Heart left ventricle (tissue), 16 donors: ENCODE measurements at regions not wholly inside any gene's neighbourhood (a gene's known extent, or its start where the extent isn't known, plus 50 kb on each side); places are given as distances from the start of the nearest gene placed in this dataset.

Experiments
- ATAC-seq, 4 donors: fragments of 200-7000 bp; cut with Tn5 transposase; one replicate each; pipeline ENCODE4 v1.9.1; 2020 to 2022; ENCODE audit warnings: moderate library complexity in 4 of 4, mild to moderate bottlenecking in 3 of 4, moderate number of reproducible peaks in 1 of 4
- DNase-seq, 5 donors: peaks; one replicate each; pipeline ENCODE4 v3.0.0-alpha.2; 2020
- H3K27ac ChIP-seq, 12 donors: fragments of 200-600 bp; sonication (generic) in 4 of 12; one replicate each; pipeline versions ENCODE4 v1.5.0 to v1.8.0; 2016 to 2022; ENCODE audit warnings: mild to moderate bottlenecking in 2 of 12
- H3K27me3 ChIP-seq, 9 donors: fragments of 200-600 bp; sonication (generic) in 2 of 9; one replicate each; pipeline versions ENCODE4 v1.5.1 to v1.8.0; 2016 to 2022; ENCODE audit warnings: mild to moderate bottlenecking in 3 of 9
- H3K36me3 ChIP-seq, 9 donors: fragments of 200-600 bp; sonication (generic) in 2 of 9; one replicate each; pipeline versions ENCODE4 v1.5.0 to v1.8.0; 2018 to 2022; ENCODE audit warnings: mild to moderate bottlenecking in 2 of 9
- H3K4me1 ChIP-seq, 12 donors: fragments of 200-600 bp; sonication (generic) in 4 of 12; one replicate each; pipeline versions ENCODE4 v1.5.0 to v1.8.0; 2016 to 2022; ENCODE audit warnings: mild to moderate bottlenecking in 3 of 12
- H3K4me3 ChIP-seq, 12 donors: fragments of 200-600 bp; sonication (generic) in 4 of 12; one replicate each; pipeline versions ENCODE4 v1.5.0 to v1.8.0; 2017 to 2022; ENCODE audit warnings: mild to moderate bottlenecking in 9 of 12, moderate library complexity in 4 of 12
- H3K9me3 ChIP-seq, 12 donors: fragments of 200-600 bp; sonication (generic) in 4 of 12; one replicate each; pipeline versions ENCODE4 v1.5.0 to v1.8.0; 2016 to 2022; ENCODE audit warnings: mild to moderate bottlenecking in 1 of 12
- POLR2A ChIP-seq, 2 donors: fragments of 450-650 bp; IDR thresholded peaks; one replicate each; pipeline ENCODE4 v1.6.1; 2017; ENCODE audit warnings: antibody characterized with exemption in 2 of 2, mild to moderate bottlenecking in 2 of 2, moderate library complexity in 2 of 2
- WGBS, 4 donors: extraction: QIAGEN DNeasy Blood & Tissue Kit in 2 of 4; methylation state at CpG; one replicate each; pipeline versions ENCODE4 v1.1.5 to v1.1.7; 2013 to 2018; 5-methylcytosine and 5-hydroxymethylcytosine counted together
- intact Hi-C, 10 donors: fragments of 100-400 bp; cut with DNase I; formaldehyde crosslinking; loops; one replicate each; pipeline versions ENCODE4 v1.11.1 to v1.14.2; 2022
- TF ChIP-seq, protein P1 (sequence below), 12 donors: fragments of 200-600 bp; sonication (generic) in 4 of 12; IDR thresholded peaks; one replicate each; pipeline versions ENCODE4 v1.5.0 to v1.8.0; 2018 to 2022; ENCODE audit warnings: antibody characterized with exemption in 12 of 12, mild to moderate bottlenecking in 5 of 12
- donor health status: ischemic (EF 13 %, LVEDD 7.1; RV severe dilation, severe dysfunction).
- donor health status: healthy with polysubstance abuse.
- donor health status: DM: no; HTN: yes; CAD: no.
- donor health status: DM: no; HTN: no; CAD: no.
- donor health status: ischemic (EF 25% LVEDD 6.9; RV normal size, moderate dysfunction).
- donor health status: ischemic (EF 25% LVEDD 5.7; RV mildly dilated, moderate dysfunction).
- donor health status: healthy.
- donor health status: DM: yes; HTN: yes; CAD: no.
- donor health status: ischemic (EF 35%, LVEDD 5.7; RV mildly dilated, moderate dysfunction).
- donor health status: nonischemic (EF 11% LVEDD 7.7; RV severe dilation, severe dysfunction).
- donor health status: DM: yes; HTN: yes; CAD: no.
- donor health status: PGD.
- donor health status: ischemic (EF 29% LVEDD 5.4; RV normal size, mild dysfunction).
- donor health status: nonischemic (EF 23%, LVEDD 6.1; RV moderate dilation, normal function).

GRCh38 chr2:181778621-181779201 lies 98.4 kb upstream of the NEUROD1 start:
- TF ChIP-seq, protein P1, sequence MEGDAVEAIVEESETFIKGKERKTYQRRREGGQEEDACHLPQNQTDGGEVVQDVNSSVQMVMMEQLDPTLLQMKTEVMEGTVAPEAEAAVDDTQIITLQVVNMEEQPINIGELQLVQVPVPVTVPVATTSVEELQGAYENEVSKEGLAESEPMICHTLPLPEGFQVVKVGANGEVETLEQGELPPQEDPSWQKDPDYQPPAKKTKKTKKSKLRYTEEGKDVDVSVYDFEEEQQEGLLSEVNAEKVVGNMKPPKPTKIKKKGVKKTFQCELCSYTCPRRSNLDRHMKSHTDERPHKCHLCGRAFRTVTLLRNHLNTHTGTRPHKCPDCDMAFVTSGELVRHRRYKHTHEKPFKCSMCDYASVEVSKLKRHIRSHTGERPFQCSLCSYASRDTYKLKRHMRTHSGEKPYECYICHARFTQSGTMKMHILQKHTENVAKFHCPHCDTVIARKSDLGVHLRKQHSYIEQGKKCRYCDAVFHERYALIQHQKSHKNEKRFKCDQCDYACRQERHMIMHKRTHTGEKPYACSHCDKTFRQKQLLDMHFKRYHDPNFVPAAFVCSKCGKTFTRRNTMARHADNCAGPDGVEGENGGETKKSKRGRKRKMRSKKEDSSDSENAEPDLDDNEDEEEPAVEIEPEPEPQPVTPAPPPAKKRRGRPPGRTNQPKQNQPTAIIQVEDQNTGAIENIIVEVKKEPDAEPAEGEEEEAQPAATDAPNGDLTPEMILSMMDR (IDR thresholded peaks at IDR 0.05) = no peak
- TF ChIP-seq POLR2A (IDR thresholded peaks at IDR 0.05) = no peak
- Histone ChIP-seq H3K27ac (no peak overlapping the region), H3K4me1 (peaks cover 0 to 26% (median 4%) of the 10 kb centered on the region in 12 donors), H3K4me3 (no peak overlapping the region), H3K9me3 (no peaks in the 10 kb centered on the region), H3K36me3 (no peaks in the 10 kb centered on the region), H3K27me3 (no peaks in the 10 kb centered on the region)
- whole genome bisulfite sequencing, 4 donors = 63 to 82% (median 74%) methylated on average over 2 of the region's 2 CpGs
- DNase-seq = no peak
- intact Hi-C loops = no loop called here
- no peak for ATAC-seq

DNA sequence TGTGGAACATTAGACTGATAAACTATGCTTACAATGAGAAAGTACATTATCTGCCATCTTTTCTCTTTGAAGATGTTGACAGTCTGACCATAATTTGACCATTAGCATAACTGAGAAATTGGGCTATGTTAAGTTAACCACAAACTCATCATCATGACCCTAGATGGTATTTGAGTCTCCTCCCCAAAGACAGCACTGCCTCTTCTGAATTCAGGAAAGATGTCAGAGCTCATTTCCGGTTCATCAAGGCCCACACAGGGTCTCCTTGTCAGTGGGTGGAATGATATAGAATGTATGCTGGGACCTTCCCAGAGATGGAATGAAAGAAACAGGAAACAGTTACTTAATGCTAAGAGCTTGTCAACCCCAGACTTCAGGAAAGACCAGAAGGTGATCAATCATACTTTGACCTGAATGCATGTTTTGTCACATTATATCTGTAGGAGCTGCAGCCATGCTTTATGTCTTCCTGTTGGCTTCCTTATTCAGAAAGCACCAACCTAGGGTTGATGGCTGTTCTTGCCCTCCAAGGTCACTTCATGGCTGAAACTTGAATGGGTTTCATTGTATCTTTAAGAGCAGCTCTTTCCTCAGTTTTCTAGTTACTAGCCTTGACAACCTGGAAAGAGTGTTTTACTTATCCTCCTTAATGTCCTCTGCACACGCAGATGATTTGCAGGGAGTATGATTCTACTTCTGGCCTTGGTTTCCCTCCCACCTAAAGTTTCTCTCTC lies 99.1 kb upstream of the NEUROD1 start:
- 57 to 72% (median 67%) methylated on average over 2 of the region's 2 CpGs for WGBS, 4 donors
- TF ChIP-seq, protein P1 (IDR thresholded peaks at IDR 0.05) = no peak
- TF ChIP-seq POLR2A (IDR thresholded peaks at IDR 0.05) = no peak
- H3K9me3 ChIP-seq = no peaks in the 10 kb centered on the region
- DNase-seq (no peak), ATAC-seq (no peak)
- no peak overlapping the region for H3K4me3 ChIP-seq
- no peaks in the 10 kb centered on the region for H3K36me3 ChIP-seq
- H3K4me1 ChIP-seq = peaks cover 0 to 26% (median 4%) of the 10 kb centered on the region in 12 donors
- peak overlapping the region in 2 of 12 donors; percentile 16 to 26 for H3K27ac ChIP-seq
- no peaks in the 10 kb centered on the region for H3K27me3 ChIP-seq
- intact Hi-C loops = no loop called here

DNA sequence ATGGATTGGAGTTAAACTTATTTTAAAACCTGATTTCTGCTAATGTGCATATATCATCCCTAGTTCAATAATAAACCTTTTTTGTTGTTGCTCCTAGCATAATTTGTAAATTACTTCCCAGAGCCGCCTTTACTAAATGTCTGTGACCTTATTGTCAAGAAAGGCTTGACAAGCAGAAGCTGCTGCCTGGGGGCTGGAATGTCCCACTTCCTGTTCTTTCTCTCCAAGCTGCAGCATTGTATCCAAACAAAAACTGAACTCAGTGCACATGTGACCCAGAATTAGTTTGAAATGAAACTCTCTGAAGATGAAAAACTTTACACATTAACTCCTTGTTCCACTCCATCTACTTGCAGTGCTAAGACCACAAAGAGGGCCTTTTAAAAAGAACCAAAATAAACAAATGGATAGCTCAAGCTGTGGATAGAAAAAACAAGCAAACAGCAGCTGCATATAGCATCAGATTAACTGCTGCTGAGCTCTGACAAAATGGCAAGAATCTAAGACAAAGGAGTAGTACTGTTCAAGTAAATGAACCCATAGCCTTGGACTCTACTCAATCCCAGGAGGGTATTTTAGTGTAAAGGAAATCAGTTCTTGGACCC lies 99.8 kb upstream of the NEUROD1 start:
- TF ChIP-seq POLR2A (IDR thresholded peaks at IDR 0.05) = no peak
- TF ChIP-seq, protein P1 (IDR thresholded peaks at IDR 0.05) = no peak
- ATAC-seq = peak in 1 of 4 donors; percentile 52

GRCh38 chr2:181780657-181781056 lies 100.3 kb upstream of the NEUROD1 start:
- H3K27ac ChIP-seq = no peak overlapping the region
- no peak for ATAC-seq
- no peak for DNase-seq
- H3K9me3 ChIP-seq = no peaks in the 10 kb centered on the region
- TF ChIP-seq POLR2A (IDR thresholded peaks at IDR 0.05) = no peak
- TF ChIP-seq, protein P1 (IDR thresholded peaks at IDR 0.05) = no peak
- H3K4me3 ChIP-seq = no peak overlapping the region
- H3K27me3 ChIP-seq = no peaks in the 10 kb centered on the region
- H3K4me1 ChIP-seq = peaks cover 0 to 26% (median 4%) of the 10 kb centered on the region in 12 donors
- no peaks in the 10 kb centered on the region for H3K36me3 ChIP-seq
- intact Hi-C loops = no loop called here

More for the DNA sequence above, 99.8 kb upstream of the NEUROD1 start:
- 54 to 68% (median 66%) methylated on average over 1 of the region's 1 CpG for WGBS, 4 donors
- H3K27ac ChIP-seq = peak overlapping the region in 2 of 12 donors; percentile 16 to 26
- intact Hi-C loops = no loop called here
- H3K36me3 ChIP-seq = no peaks in the 10 kb centered on the region
- no peak overlapping the region for H3K4me3 ChIP-seq
- DNase-seq = peak in 2 of 5 donors; percentile 14 to 19
- no peaks in the 10 kb centered on the region for H3K9me3 ChIP-seq
- peaks cover 0 to 26% (median 4%) of the 10 kb centered on the region in 12 donors for H3K4me1 ChIP-seq
- no peaks in the 10 kb centered on the region for H3K27me3 ChIP-seq
